Type B pancreatic cell (in vitro differentiated cells): ENCODE measurements at regions not wholly inside any gene's neighbourhood (a gene's known extent, or its start where the extent isn't known, plus 50 kb on each side); places are given as distances from the start of the nearest gene placed in this dataset.

Experiments used
- DNase-seq: peaks from one replicate; pipeline ENCODE4 v3.0.0; 2021; ENCODE audit warnings: mixed read lengths; ENCODE audit not compliant: unreplicated experiment; ENCODE audit errors: extremely low spot score
- H3K27ac Mint-ChIP-seq: 2 replicates; pipeline ENCODE4 v1.8.0; 2021; ENCODE audit warnings: mild to moderate bottlenecking, mixed read lengths
- H3K27me3 Mint-ChIP-seq: 2 replicates; pipeline ENCODE4 v1.8.0; 2021; ENCODE audit warnings: mixed read lengths
- H3K36me3 Mint-ChIP-seq: 2 replicates; pipeline ENCODE4 v1.8.0; 2021; ENCODE audit warnings: mixed read lengths
- H3K4me1 Mint-ChIP-seq: one replicate; pipeline ENCODE4 v1.8.0; 2021; ENCODE audit warnings: mixed read lengths; ENCODE audit not compliant: unreplicated experiment
- H3K4me3 Mint-ChIP-seq: 2 replicates; pipeline ENCODE4 v1.8.0; 2021; ENCODE audit warnings: mild to moderate bottlenecking, mixed read lengths
- H3K9me3 Mint-ChIP-seq: 2 replicates; pipeline ENCODE4 v1.8.0; 2021; ENCODE audit warnings: mixed read lengths
- TF ChIP-seq, protein P1 (sequence below): fragments of 200-600 bp; sonication (generic); conservative IDR thresholded peaks from 2 replicates; pipeline ENCODE4 v1.5.0; 2021; ENCODE audit warnings: antibody characterized with exemption, mild to moderate bottlenecking

DNA sequence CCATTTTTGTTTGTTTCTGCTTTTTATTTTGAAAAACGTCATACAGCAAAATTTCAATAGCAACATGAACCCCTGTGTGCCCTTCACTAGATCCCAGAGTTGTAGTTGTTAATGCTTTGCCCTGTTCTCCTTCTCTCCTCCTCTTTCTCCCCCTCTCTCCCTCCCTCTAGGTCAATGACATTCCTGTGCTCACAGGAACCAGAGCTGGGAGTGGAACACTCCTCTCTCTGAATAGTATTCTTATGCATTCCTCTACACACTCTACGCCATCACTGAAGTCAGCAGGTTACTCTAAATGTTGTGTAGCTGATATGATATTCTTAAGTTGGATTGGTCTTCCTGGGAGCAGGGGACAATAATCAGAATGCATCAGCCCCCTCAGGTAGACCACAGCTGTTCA is 243.4 kb downstream of the SYK start:
- H3K4me1 Mint-ChIP-seq: peaks cover 34% of the 10 kb centered on the region
- no peaks in the 10 kb centered on the region for H3K27me3 Mint-ChIP-seq
- no peak overlapping the region for H3K4me3 Mint-ChIP-seq
- DNase-seq: no peak
- TF ChIP-seq, protein P1, sequence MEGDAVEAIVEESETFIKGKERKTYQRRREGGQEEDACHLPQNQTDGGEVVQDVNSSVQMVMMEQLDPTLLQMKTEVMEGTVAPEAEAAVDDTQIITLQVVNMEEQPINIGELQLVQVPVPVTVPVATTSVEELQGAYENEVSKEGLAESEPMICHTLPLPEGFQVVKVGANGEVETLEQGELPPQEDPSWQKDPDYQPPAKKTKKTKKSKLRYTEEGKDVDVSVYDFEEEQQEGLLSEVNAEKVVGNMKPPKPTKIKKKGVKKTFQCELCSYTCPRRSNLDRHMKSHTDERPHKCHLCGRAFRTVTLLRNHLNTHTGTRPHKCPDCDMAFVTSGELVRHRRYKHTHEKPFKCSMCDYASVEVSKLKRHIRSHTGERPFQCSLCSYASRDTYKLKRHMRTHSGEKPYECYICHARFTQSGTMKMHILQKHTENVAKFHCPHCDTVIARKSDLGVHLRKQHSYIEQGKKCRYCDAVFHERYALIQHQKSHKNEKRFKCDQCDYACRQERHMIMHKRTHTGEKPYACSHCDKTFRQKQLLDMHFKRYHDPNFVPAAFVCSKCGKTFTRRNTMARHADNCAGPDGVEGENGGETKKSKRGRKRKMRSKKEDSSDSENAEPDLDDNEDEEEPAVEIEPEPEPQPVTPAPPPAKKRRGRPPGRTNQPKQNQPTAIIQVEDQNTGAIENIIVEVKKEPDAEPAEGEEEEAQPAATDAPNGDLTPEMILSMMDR: no peak
- H3K9me3 Mint-ChIP-seq: peaks cover 12% of the 10 kb centered on the region
- H3K36me3 Mint-ChIP-seq: no peaks in the 10 kb centered on the region
- peak overlapping the region; percentile 57 for H3K27ac Mint-ChIP-seq

DNA sequence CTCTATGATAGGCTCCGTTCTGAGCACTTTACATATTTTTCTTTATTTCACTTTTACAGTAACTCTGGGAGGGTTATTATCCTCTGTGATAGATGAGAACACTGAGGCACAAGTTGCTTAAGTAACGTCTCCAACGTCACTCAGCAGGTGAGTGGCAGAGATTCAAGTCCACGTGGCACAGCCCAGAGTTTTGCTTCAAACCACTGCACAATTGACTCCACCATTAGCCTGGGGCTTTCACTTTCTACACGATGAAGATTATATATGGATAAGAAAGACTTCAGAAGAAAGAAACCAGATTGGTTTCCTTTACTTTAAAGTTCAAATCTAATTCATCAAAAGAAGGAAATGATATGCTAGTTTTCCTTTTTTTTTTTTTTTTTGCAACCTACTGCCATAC is 245.9 kb downstream of the SYK start:
- H3K9me3 Mint-ChIP-seq: peaks cover 12% of the 10 kb centered on the region
- DNase-seq: no peak
- H3K27me3 Mint-ChIP-seq: no peaks in the 10 kb centered on the region
- peak overlapping the region; percentile 83 for H3K27ac Mint-ChIP-seq
- H3K4me1 Mint-ChIP-seq: peaks cover 34% of the 10 kb centered on the region
- peak overlapping the region; percentile 23 for H3K4me3 Mint-ChIP-seq
- H3K36me3 Mint-ChIP-seq: no peaks in the 10 kb centered on the region
- TF ChIP-seq, protein P1: no peak

DNA sequence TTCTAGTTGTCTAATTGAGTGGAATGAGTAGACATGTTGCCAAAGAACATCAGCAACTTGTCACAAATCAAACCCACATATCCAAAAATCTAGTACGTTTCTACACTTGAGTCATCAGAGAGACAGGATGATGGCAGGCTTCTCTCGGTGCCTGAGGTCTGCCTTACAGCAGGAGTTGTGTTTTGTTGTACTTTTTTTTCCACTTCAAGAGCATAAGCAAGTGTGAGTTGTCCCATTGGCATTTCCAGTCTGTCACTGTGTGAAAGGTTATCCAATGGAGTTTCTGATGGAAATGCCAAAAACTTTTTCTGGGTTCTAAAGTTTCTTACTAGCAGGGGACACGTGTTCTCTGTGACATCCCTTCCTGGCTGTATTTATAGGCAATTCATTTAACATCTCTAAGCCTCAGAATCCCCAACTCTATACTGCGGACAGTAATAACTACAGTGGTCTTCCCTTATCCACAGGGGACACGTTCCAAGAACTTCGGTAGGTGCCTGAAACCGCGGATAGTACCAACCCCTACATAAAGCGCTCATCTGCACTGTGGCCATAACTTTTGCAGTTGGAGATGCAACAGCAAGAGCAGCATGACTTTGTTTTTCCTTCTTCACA is 246.5 kb downstream of the SYK start:
- no peaks in the 10 kb centered on the region for H3K36me3 Mint-ChIP-seq
- DNase-seq: peak; percentile 13
- peaks cover 34% of the 10 kb centered on the region for H3K4me1 Mint-ChIP-seq
- peak overlapping the region; percentile 83 for H3K27ac Mint-ChIP-seq
- TF ChIP-seq, protein P1: no peak
- H3K4me3 Mint-ChIP-seq: no peak overlapping the region
- H3K9me3 Mint-ChIP-seq: peaks cover 12% of the 10 kb centered on the region
- H3K27me3 Mint-ChIP-seq: no peaks in the 10 kb centered on the region

DNA sequence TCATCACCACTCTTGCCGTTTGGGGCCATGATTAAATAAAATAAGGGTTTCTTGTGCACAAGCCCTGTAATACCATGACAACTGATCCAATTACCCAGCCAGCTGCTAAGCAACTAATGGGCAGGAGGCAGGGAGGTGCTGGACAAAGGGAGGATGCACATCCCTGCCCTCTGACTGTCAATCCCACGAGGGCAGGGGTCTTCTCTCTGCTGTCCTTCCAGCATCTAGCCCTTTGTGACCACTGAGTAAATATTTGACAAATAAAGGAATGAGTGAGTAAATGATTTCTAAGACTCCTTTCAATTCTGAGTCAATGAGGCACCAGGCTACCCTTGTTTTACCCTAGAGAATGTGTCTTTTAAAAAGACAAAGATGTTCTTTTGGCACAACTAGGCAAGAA is 247.1 kb downstream of the SYK start:
- no peaks in the 10 kb centered on the region for H3K27me3 Mint-ChIP-seq
- no peak overlapping the region for H3K4me3 Mint-ChIP-seq
- H3K36me3 Mint-ChIP-seq: no peaks in the 10 kb centered on the region
- TF ChIP-seq, protein P1: no peak
- peaks cover 29% of the 10 kb centered on the region for H3K4me1 Mint-ChIP-seq
- no peak overlapping the region for H3K27ac Mint-ChIP-seq
- DNase-seq: peak; percentile 24
- H3K9me3 Mint-ChIP-seq: peaks cover 12% of the 10 kb centered on the region

DNA sequence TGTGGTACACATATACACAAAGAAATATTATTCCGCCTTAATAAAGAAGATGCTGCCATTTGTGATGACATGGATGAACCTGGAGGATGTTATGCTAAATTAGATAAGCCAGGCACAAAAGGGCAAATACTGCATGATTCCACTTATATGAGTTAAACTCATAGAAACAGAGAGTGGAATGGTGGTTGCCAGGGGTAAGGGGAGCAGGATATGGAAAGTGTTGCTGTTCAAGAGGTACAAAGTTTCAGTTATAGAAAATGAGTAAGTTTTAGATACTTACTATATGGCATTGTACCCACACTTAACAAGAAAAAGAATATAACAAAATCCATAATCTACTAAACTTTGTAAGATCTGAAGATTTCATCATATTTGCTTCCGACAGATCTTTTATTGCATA is 252.2 kb downstream of the SYK start:
- Mint-ChIP-seq H3K36me3 (no peaks in the 10 kb centered on the region), H3K27ac (no peak overlapping the region), H3K4me1 (peaks cover 4% of the 10 kb centered on the region), H3K9me3 (no peaks in the 10 kb centered on the region), H3K4me3 (no peak overlapping the region), H3K27me3 (no peaks in the 10 kb centered on the region)
- no peak for DNase-seq
- TF ChIP-seq, protein P1: no peak

DNA sequence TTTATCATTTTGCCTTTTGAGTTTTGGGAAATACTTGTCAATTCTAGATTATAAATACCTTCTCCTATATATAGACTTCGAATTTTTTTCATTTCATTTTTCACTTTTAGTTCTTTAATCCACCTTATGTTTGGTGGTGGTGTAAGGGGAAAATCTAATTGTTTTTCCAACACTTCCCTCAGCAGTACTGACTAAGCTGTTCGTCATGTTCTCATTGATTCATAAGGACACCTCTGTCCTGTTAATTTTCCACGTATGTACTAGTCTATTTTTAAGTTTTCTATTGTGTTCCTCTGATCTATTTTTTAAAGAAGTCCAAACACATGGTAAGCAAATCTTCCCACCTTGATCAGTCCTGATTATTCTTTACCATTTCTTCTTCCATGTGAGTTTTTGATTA is 254.2 kb downstream of the SYK start:
- H3K27ac Mint-ChIP-seq: no peak overlapping the region
- TF ChIP-seq, protein P1: no peak

More for the DNA sequence above, 254.2 kb downstream of the SYK start:
- Mint-ChIP-seq H3K9me3 (no peaks in the 10 kb centered on the region), H3K27me3 (no peaks in the 10 kb centered on the region), H3K36me3 (no peaks in the 10 kb centered on the region), H3K4me1 (peaks cover 5% of the 10 kb centered on the region), H3K4me3 (no peak overlapping the region)
- DNase-seq: no peak
